ENCODE measurements at regions not wholly inside any gene's neighbourhood (a gene's known extent, or its start where the extent isn't known, plus 50 kb on each side); places are given as distances from the start of the nearest gene placed in this dataset.
A peak's percentile ranks its signal among the peaks of the same experiment; 100 is the strongest.

- Histone ChIP-seq H3K4me3 (ENCODE audit: low read length) (no peak overlapping the region), H3K4me1 (ENCODE audit: control insufficient read depth, insufficient read depth, low read length) (peaks cover 2% of the 10 kb centered on the region), H3K27ac (ENCODE audit: low read length) (no peak overlapping the region), H3K36me3 (ENCODE audit: control insufficient read depth, insufficient read depth, low read length) (no peaks in the 10 kb centered on the region), H3K27me3 (ENCODE audit: control insufficient read depth, insufficient read depth, low read length) (no peaks in the 10 kb centered on the region), H3K9me3 (replicated peaks; ENCODE audit: control insufficient read depth, low read depth, low read length) (peaks cover 5% of the 10 kb centered on the region)
- DNase-seq = no peak
- no CpG with 5 or more reads among the region's 4 CpGs for WGBS (ENCODE audit: insufficient coverage)
Observed at GRCh38 chr1:171427852-171428471, 57.4 kb upstream of the PRRC2C start.

- Histone ChIP-seq H3K9me3 (replicated peaks; ENCODE audit: control insufficient read depth, low read depth, low read length) (peaks cover 5% of the 10 kb centered on the region), H3K4me1 (ENCODE audit: control insufficient read depth, insufficient read depth, low read length) (peaks cover 2% of the 10 kb centered on the region), H3K27me3 (ENCODE audit: control insufficient read depth, insufficient read depth, low read length) (no peaks in the 10 kb centered on the region), H3K27ac (ENCODE audit: low read length) (no peak overlapping the region), H3K36me3 (ENCODE audit: control insufficient read depth, insufficient read depth, low read length) (no peaks in the 10 kb centered on the region), H3K4me3 (ENCODE audit: low read length) (no peak overlapping the region)
- 100% methylated on average over 2 of the region's 6 CpGs for WGBS (ENCODE audit: insufficient coverage)
- DNase-seq = no peak
Observed at GRCh38 chr1:171429137-171429536, 56.2 kb upstream of the PRRC2C start.

GRCh38 chr1:171431994-171432393 lies 53.3 kb upstream of the PRRC2C start:
- Histone ChIP-seq H3K9me3 (replicated peaks; ENCODE audit: control insufficient read depth, low read depth, low read length) (peaks cover 3% of the 10 kb centered on the region), H3K4me1 (ENCODE audit: control insufficient read depth, insufficient read depth, low read length) (peaks cover 5% of the 10 kb centered on the region), H3K4me3 (ENCODE audit: low read length) (no peak overlapping the region), H3K27me3 (ENCODE audit: control insufficient read depth, insufficient read depth, low read length) (no peaks in the 10 kb centered on the region), H3K27ac (ENCODE audit: low read length) (no peak overlapping the region), H3K36me3 (ENCODE audit: control insufficient read depth, insufficient read depth, low read length) (no peaks in the 10 kb centered on the region)
- no peak for DNase-seq
- 100% methylated on average over 1 of the region's 2 CpGs for WGBS (ENCODE audit: insufficient coverage)

GRCh38 chr1:171432473-171432872 lies 52.9 kb upstream of the PRRC2C start:
- H3K27ac ChIP-seq (ENCODE audit: low read length) = no peak overlapping the region
- H3K4me3 ChIP-seq (ENCODE audit: low read length) = no peak overlapping the region
- peaks cover 5% of the 10 kb centered on the region for H3K4me1 ChIP-seq (ENCODE audit: control insufficient read depth, insufficient read depth, low read length)
- DNase-seq = no peak
- H3K36me3 ChIP-seq (ENCODE audit: control insufficient read depth, insufficient read depth, low read length) = no peaks in the 10 kb centered on the region
- no peaks in the 10 kb centered on the region for H3K27me3 ChIP-seq (ENCODE audit: control insufficient read depth, insufficient read depth, low read length)
- WGBS (ENCODE audit: insufficient coverage) = 100% methylated on average over 1 of the region's 1 CpG
- H3K9me3 ChIP-seq (replicated peaks; ENCODE audit: control insufficient read depth, low read depth, low read length) = peaks cover 3% of the 10 kb centered on the region

GRCh38 chr1:171433451-171433850 lies 51.9 kb upstream of the PRRC2C start:
- Histone ChIP-seq H3K27ac (ENCODE audit: low read length) (no peak overlapping the region), H3K4me3 (ENCODE audit: low read length) (no peak overlapping the region), H3K36me3 (ENCODE audit: control insufficient read depth, insufficient read depth, low read length) (no peaks in the 10 kb centered on the region), H3K27me3 (ENCODE audit: control insufficient read depth, insufficient read depth, low read length) (no peaks in the 10 kb centered on the region), H3K4me1 (ENCODE audit: control insufficient read depth, insufficient read depth, low read length) (peaks cover 5% of the 10 kb centered on the region), H3K9me3 (replicated peaks; ENCODE audit: control insufficient read depth, low read depth, low read length) (peaks cover 3% of the 10 kb centered on the region)
- DNase-seq = peak; percentile 92
- WGBS (ENCODE audit: insufficient coverage) = 0% methylated on average over 2 of the region's 2 CpGs

- 30% methylated on average over 2 of the region's 9 CpGs for WGBS (ENCODE audit: insufficient coverage)
- Histone ChIP-seq H3K4me3 (ENCODE audit: low read length) (no peak overlapping the region), H3K4me1 (ENCODE audit: control insufficient read depth, insufficient read depth, low read length) (peaks cover 5% of the 10 kb centered on the region), H3K9me3 (replicated peaks; ENCODE audit: control insufficient read depth, low read depth, low read length) (no peaks in the 10 kb centered on the region), H3K36me3 (ENCODE audit: control insufficient read depth, insufficient read depth, low read length) (no peaks in the 10 kb centered on the region), H3K27ac (ENCODE audit: low read length) (peak overlapping the region; percentile 71), H3K27me3 (ENCODE audit: control insufficient read depth, insufficient read depth, low read length) (no peaks in the 10 kb centered on the region)
- peak; percentile 75 for DNase-seq
Observed at GRCh38 chr1:171434717-171435346, 50.5 kb upstream of the PRRC2C start.

All from muscle of leg (tissue), 3 donors.